HG02571 (cell line): ENCODE measurements at regions not wholly inside any gene's neighbourhood (a gene's known extent, or its start where the extent isn't known, plus 50 kb on each side); places are given as distances from the start of the nearest gene placed in this dataset.

Experiments used
- ATAC-seq: cut with Tn5 transposase; IDR thresholded peaks from one replicate; pipeline ENCODE4 v1.9.1; 2021; ENCODE audit warnings: mild to moderate bottlenecking, moderate library complexity; ENCODE audit not compliant: unreplicated experiment

GRCh38 chr14:85234156-85235025, 295.6 kb upstream of the FLRT2 start:
- no peak for ATAC-seq

GRCh38 chr14:85235868-85236267, 294.1 kb upstream of the FLRT2 start:
- ATAC-seq = no peak

GRCh38 chr14:85236296-85236695, 293.6 kb upstream of the FLRT2 start:
- ATAC-seq = no peak

- no peak for ATAC-seq
Observed at GRCh38 chr14:85239791-85240190, 290.2 kb upstream of the FLRT2 start.

GRCh38 chr14:85241022-85241855, 288.7 kb upstream of the FLRT2 start:
- no peak for ATAC-seq

- no peak for ATAC-seq
Observed at GRCh38 chr14:85242666-85243065, 287.3 kb upstream of the FLRT2 start.

GRCh38 chr14:85243321-85243720, 286.6 kb upstream of the FLRT2 start:
- no peak for ATAC-seq

GRCh38 chr14:85247071-85247470, 282.9 kb upstream of the FLRT2 start:
- no peak for ATAC-seq

- no peak for ATAC-seq
Observed at GRCh38 chr14:85248881-85249635, 280.9 kb upstream of the FLRT2 start.

GRCh38 chr14:85250414-85251189, 279.3 kb upstream of the FLRT2 start:
- no peak for ATAC-seq

GRCh38 chr14:85252011-85252410, 277.9 kb upstream of the FLRT2 start:
- no peak for ATAC-seq

- ATAC-seq = no peak
Observed at GRCh38 chr14:85254711-85255110, 275.2 kb upstream of the FLRT2 start.

- ATAC-seq = no peak
Observed at GRCh38 chr14:85257287-85257686, 272.7 kb upstream of the FLRT2 start.

GRCh38 chr14:85263916-85264675, 265.8 kb upstream of the FLRT2 start:
- ATAC-seq = no peak

- no peak for ATAC-seq
Observed at GRCh38 chr14:85273099-85273677, 256.8 kb upstream of the FLRT2 start.

- no peak for ATAC-seq
Observed at GRCh38 chr14:85273952-85274351, 256.0 kb upstream of the FLRT2 start.

GRCh38 chr14:85276161-85276978, 253.6 kb upstream of the FLRT2 start:
- no peak for ATAC-seq

GRCh38 chr14:85276979-85277228, 253.0 kb upstream of the FLRT2 start:
- no peak for ATAC-seq

- no peak for ATAC-seq
Observed at GRCh38 chr14:85279407-85279806, 250.5 kb upstream of the FLRT2 start.
